MM.1S (cell line): ENCODE measurements at regions not wholly inside any gene's neighbourhood (a gene's known extent, or its start where the extent isn't known, plus 50 kb on each side); places are given as distances from the start of the nearest gene placed in this dataset.

Experiments used
- CTCF ChIP-seq: fragments of 300-600 bp; sonication (generic); IDR thresholded peaks from 2 replicates; pipeline ENCODE4 v1.5.1; 2016; ENCODE audit warnings: antibody characterized with exemption, low read length, mixed read lengths
- EZH2 ChIP-seq: fragments of 300-600 bp; sonication (generic); optimal IDR thresholded peaks from 2 replicates; pipeline ENCODE3; 2017; ENCODE audit warnings: low read depth, mild to moderate bottlenecking, antibody characterized with exemption, low read length, mixed read lengths
- EZH2phosphoT487 ChIP-seq: fragments of 300-600 bp; sonication (generic); IDR thresholded peaks from 2 replicates; pipeline ENCODE4 v1.6.1; 2018; ENCODE audit warnings: antibody characterized with exemption, low read length

- no peak for TF ChIP-seq CTCF
- TF ChIP-seq EZH2, result no peak
- TF ChIP-seq EZH2phosphoT487, result no peak
Measured at GRCh38 chr11:15836795-15837194, 519.6 kb downstream of the SOX6 start.
